Liver (tissue), 3 donors: ENCODE measurements at regions not wholly inside any gene's neighbourhood (a gene's known extent, or its start where the extent isn't known, plus 50 kb on each side); places are given as distances from the start of the nearest gene placed in this dataset.

Source experiments
- GABPA ChIP-seq, 2 donors: IDR thresholded peaks in 1 of 2; conservative IDR thresholded peaks in 1 of 2; 2 replicates each; pipeline ENCODE4 v1.6.1; 2016; ENCODE audit warnings: antibody characterized with exemption in 2 of 2, mild to moderate bottlenecking in 1 of 2, moderate library complexity in 1 of 2
- HNF4G ChIP-seq: IDR thresholded peaks from 2 replicates; pipeline ENCODE4 v1.6.1; 2016; ENCODE audit warnings: antibody characterized with exemption
- RAD21 ChIP-seq, 2 donors: IDR thresholded peaks; 2 replicates each; pipeline ENCODE4 v1.6.1; 2016; ENCODE audit warnings: antibody characterized with exemption in 2 of 2, mild to moderate bottlenecking in 2 of 2
- RXRA ChIP-seq, 2 donors: IDR thresholded peaks; 2 replicates each; pipeline ENCODE4 v1.6.1; 2017 to 2018; ENCODE audit warnings: antibody characterized with exemption in 2 of 2, mild to moderate bottlenecking in 1 of 2
- TAF1 ChIP-seq: conservative IDR thresholded peaks from 2 replicates; pipeline ENCODE4 v1.6.1; 2016; ENCODE audit warnings: antibody characterized with exemption, mild to moderate bottlenecking
- YY1 ChIP-seq: IDR thresholded peaks from 2 replicates; pipeline ENCODE4 v1.6.1; 2016; ENCODE audit warnings: antibody characterized with exemption, mild to moderate bottlenecking
- TF ChIP-seq, protein P1 (sequence below): IDR thresholded peaks from 2 replicates; pipeline ENCODE4 v1.6.1; 2016; ENCODE audit warnings: antibody characterized with exemption
- TF ChIP-seq, protein P2 (sequence below): fragments of 150-350 bp; IDR thresholded peaks from 2 replicates; pipeline ENCODE4 v1.5.1; 2017; ENCODE audit warnings: improper control_type of control experiment, low read depth, low read length; ENCODE audit not compliant: missing input control
- TF ChIP-seq, protein P3 (sequence below): IDR thresholded peaks from 2 replicates; pipeline ENCODE4 v1.6.1; 2016; ENCODE audit warnings: antibody characterized with exemption, mild to moderate bottlenecking
- donor health status: healthy.
- donor health status: healthy.

DNA sequence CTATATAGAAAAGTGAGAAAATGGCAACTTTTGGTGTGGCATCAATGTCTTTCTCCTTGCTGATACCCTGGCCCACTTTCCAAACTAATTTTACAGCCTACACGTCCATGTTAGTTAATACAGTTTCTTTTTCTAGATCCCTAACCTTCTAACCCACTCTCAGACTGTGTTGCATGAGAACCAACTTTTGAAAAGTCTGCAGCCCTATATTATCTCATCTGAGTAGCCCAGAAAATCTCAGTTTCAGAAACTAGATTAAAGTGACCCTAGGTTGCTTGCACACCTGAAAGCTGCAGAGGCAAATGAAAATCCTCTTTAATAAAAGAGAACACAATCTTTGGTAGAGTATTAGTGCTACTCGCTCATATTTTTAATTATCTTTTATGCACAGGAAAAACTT, 371.6 kb upstream of the EMCN start:
- TF ChIP-seq, protein P1, sequence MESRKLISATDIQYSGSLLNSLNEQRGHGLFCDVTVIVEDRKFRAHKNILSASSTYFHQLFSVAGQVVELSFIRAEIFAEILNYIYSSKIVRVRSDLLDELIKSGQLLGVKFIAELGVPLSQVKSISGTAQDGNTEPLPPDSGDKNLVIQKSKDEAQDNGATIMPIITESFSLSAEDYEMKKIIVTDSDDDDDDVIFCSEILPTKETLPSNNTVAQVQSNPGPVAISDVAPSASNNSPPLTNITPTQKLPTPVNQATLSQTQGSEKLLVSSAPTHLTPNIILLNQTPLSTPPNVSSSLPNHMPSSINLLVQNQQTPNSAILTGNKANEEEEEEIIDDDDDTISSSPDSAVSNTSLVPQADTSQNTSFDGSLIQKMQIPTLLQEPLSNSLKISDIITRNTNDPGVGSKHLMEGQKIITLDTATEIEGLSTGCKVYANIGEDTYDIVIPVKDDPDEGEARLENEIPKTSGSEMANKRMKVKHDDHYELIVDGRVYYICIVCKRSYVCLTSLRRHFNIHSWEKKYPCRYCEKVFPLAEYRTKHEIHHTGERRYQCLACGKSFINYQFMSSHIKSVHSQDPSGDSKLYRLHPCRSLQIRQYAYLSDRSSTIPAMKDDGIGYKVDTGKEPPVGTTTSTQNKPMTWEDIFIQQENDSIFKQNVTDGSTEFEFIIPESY = no peak
- TF ChIP-seq TAF1 (no peak), RAD21 (IDR thresholded peaks at IDR 0.05) (no peak), GABPA (IDR thresholded peaks at IDR 0.05 in 1 of 2, conservative IDR thresholded peaks at IDR 0.05 in 1 of 2) (no peak), HNF4G (no peak), YY1 (no peak), RXRA (IDR thresholded peaks at IDR 0.05) (no peak)
- TF ChIP-seq, protein P2, sequence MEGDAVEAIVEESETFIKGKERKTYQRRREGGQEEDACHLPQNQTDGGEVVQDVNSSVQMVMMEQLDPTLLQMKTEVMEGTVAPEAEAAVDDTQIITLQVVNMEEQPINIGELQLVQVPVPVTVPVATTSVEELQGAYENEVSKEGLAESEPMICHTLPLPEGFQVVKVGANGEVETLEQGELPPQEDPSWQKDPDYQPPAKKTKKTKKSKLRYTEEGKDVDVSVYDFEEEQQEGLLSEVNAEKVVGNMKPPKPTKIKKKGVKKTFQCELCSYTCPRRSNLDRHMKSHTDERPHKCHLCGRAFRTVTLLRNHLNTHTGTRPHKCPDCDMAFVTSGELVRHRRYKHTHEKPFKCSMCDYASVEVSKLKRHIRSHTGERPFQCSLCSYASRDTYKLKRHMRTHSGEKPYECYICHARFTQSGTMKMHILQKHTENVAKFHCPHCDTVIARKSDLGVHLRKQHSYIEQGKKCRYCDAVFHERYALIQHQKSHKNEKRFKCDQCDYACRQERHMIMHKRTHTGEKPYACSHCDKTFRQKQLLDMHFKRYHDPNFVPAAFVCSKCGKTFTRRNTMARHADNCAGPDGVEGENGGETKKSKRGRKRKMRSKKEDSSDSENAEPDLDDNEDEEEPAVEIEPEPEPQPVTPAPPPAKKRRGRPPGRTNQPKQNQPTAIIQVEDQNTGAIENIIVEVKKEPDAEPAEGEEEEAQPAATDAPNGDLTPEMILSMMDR = no peak
- TF ChIP-seq, protein P3, sequence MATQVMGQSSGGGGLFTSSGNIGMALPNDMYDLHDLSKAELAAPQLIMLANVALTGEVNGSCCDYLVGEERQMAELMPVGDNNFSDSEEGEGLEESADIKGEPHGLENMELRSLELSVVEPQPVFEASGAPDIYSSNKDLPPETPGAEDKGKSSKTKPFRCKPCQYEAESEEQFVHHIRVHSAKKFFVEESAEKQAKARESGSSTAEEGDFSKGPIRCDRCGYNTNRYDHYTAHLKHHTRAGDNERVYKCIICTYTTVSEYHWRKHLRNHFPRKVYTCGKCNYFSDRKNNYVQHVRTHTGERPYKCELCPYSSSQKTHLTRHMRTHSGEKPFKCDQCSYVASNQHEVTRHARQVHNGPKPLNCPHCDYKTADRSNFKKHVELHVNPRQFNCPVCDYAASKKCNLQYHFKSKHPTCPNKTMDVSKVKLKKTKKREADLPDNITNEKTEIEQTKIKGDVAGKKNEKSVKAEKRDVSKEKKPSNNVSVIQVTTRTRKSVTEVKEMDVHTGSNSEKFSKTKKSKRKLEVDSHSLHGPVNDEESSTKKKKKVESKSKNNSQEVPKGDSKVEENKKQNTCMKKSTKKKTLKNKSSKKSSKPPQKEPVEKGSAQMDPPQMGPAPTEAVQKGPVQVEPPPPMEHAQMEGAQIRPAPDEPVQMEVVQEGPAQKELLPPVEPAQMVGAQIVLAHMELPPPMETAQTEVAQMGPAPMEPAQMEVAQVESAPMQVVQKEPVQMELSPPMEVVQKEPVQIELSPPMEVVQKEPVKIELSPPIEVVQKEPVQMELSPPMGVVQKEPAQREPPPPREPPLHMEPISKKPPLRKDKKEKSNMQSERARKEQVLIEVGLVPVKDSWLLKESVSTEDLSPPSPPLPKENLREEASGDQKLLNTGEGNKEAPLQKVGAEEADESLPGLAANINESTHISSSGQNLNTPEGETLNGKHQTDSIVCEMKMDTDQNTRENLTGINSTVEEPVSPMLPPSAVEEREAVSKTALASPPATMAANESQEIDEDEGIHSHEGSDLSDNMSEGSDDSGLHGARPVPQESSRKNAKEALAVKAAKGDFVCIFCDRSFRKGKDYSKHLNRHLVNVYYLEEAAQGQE = no peak
